Tibial nerve (tissue), 4 donors: ENCODE measurements at regions not wholly inside any gene's neighbourhood (a gene's known extent, or its start where the extent isn't known, plus 50 kb on each side); places are given as distances from the start of the nearest gene placed in this dataset.
A peak's percentile ranks its signal among the peaks of the same experiment; 100 is the strongest.

Experiments
- DNase-seq, 2 donors: peaks; one replicate each; pipeline ENCODE4 v3.0.0-alpha.2; 2019; ENCODE audit warnings: low spot score in 2 of 2
- H3K27ac ChIP-seq, 4 donors: fragments of 200-600 bp; sonication (generic) in 3 of 4; one replicate each; pipeline ENCODE4 v1.5.1; 2017 to 2019; ENCODE audit warnings: mild to moderate bottlenecking in 1 of 4
- H3K27me3 ChIP-seq, 2 donors: fragments of 200-600 bp; sonication (generic) in 1 of 2; one replicate each; pipeline versions ENCODE4 v1.5.1 to v1.6.0; 2017 to 2019
- H3K36me3 ChIP-seq, 3 donors: fragments of 200-600 bp; sonication (generic); one replicate each; pipeline ENCODE4 v1.5.1; 2018 to 2019
- H3K4me1 ChIP-seq, 4 donors: fragments of 200-600 bp; sonication (generic) in 3 of 4; one replicate each; pipeline ENCODE4 v1.5.1; 2017 to 2019
- H3K4me3 ChIP-seq, 4 donors: fragments of 200-600 bp; sonication (generic) in 3 of 4; one replicate each; pipeline ENCODE4 v1.5.1; 2017 to 2019; ENCODE audit warnings: mild to moderate bottlenecking in 1 of 4, moderate library complexity in 1 of 4
- H3K9me3 ChIP-seq, 4 donors: fragments of 200-600 bp; sonication (generic) in 3 of 4; one replicate each; pipeline ENCODE4 v1.5.1; 2017 to 2019
- CTCF ChIP-seq, 5 experiments: fragments of 200-600 bp in 3 of 5; fragments of 450-650 bp in 2 of 5; sonication (generic) in 3 of 5; IDR thresholded peaks; one replicate each; pipeline ENCODE4 v1.5.1; 2016 to 2019; ENCODE audit warnings: antibody characterized with exemption in 5 of 5, mild to moderate bottlenecking in 3 of 5, moderate library complexity in 2 of 5
- EP300 ChIP-seq, 2 donors: sonication (generic); formaldehyde crosslinking; IDR thresholded peaks; one replicate each; pipeline ENCODE4 v1.6.1; 2017; ENCODE audit warnings: antibody characterized with exemption in 2 of 2, mild to moderate bottlenecking in 1 of 2
- POLR2A ChIP-seq, 2 donors: fragments of 450-650 bp; IDR thresholded peaks; one replicate each; pipeline ENCODE4 v1.6.1; 2017; ENCODE audit warnings: antibody characterized with exemption in 2 of 2, mild to moderate bottlenecking in 2 of 2, moderate library complexity in 2 of 2
- WGBS, 2 donors: methylation state at CpG; one replicate each; pipeline ENCODE4 v1.1.5; 2018; 5-methylcytosine and 5-hydroxymethylcytosine counted together

GRCh38 chr2:118539290-118539689, 308.2 kb downstream of the EN1 start:
- H3K4me3 ChIP-seq, result no peak overlapping the region
- DNase-seq, result peak in 1 of 2 donors; percentile 36
- H3K27me3 ChIP-seq, result no peaks in the 10 kb centered on the region
- TF ChIP-seq POLR2A (IDR thresholded peaks at IDR 0.05), result no peak
- TF ChIP-seq CTCF (IDR thresholded peaks at IDR 0.05), result peak in 1 of 5 experiments; percentile 19
- H3K36me3 ChIP-seq, result no peaks in the 10 kb centered on the region
- no peaks in the 10 kb centered on the region for H3K4me1 ChIP-seq
- no peak overlapping the region for H3K27ac ChIP-seq
- 51 to 55% methylated on average over 7 of the region's 7 CpGs for WGBS, 2 donors
- H3K9me3 ChIP-seq, result peaks cover 0 to 5% (median 0%) of the 10 kb centered on the region in 4 donors

GRCh38 chr2:118536306-118536705, 311.1 kb downstream of the EN1 start:
- H3K27ac ChIP-seq, result no peak overlapping the region
- DNase-seq, result no peak
- TF ChIP-seq CTCF (IDR thresholded peaks at IDR 0.05), result no peak
- no peak for TF ChIP-seq POLR2A (IDR thresholded peaks at IDR 0.05)
- no peak for TF ChIP-seq EP300 (IDR thresholded peaks at IDR 0.05)
- 86 to 90% methylated on average over 4 of the region's 4 CpGs for WGBS, 2 donors
- H3K36me3 ChIP-seq, result no peaks in the 10 kb centered on the region
- H3K27me3 ChIP-seq, result no peaks in the 10 kb centered on the region
- H3K4me1 ChIP-seq, result no peaks in the 10 kb centered on the region
- H3K4me3 ChIP-seq, result no peak overlapping the region
- no peaks in the 10 kb centered on the region for H3K9me3 ChIP-seq

DNA sequence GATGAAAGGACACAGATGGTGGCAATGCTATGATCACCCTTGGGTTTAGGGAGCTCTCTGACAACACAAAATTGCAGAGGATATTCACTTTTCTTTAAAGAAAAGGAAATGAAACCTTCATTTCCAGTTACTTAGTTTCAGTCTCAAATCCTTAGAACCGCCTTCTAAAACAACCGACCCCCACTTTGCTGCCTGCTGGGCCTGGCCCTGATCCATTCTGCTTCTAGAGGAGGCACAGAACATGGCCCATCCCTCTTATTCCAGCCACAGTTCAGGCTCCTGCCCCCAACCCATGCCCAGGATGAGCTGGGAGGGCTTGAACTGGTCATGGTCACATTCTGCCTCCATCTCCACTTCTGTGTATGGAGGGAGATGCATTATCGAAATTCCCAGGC, 311.6 kb downstream of the EN1 start:
- WGBS, 2 donors, result 79 to 87% methylated on average over 3 of the region's 3 CpGs
- Histone ChIP-seq H3K4me1 (no peaks in the 10 kb centered on the region), H3K9me3 (no peaks in the 10 kb centered on the region), H3K4me3 (no peak overlapping the region), H3K27me3 (no peaks in the 10 kb centered on the region), H3K36me3 (no peaks in the 10 kb centered on the region), H3K27ac (no peak overlapping the region)
- DNase-seq, result no peak
- TF ChIP-seq EP300 (IDR thresholded peaks at IDR 0.05) (no peak), POLR2A (IDR thresholded peaks at IDR 0.05) (no peak), CTCF (IDR thresholded peaks at IDR 0.05) (no peak)

GRCh38 chr2:118535171-118535817, 312.2 kb downstream of the EN1 start:
- Histone ChIP-seq H3K4me3 (no peak overlapping the region), H3K27me3 (no peaks in the 10 kb centered on the region), H3K4me1 (no peaks in the 10 kb centered on the region), H3K36me3 (no peaks in the 10 kb centered on the region), H3K9me3 (no peaks in the 10 kb centered on the region), H3K27ac (no peak overlapping the region)
- DNase-seq, result no peak
- 78 to 84% methylated on average over 7 of the region's 7 CpGs for WGBS, 2 donors
- no peak for TF ChIP-seq EP300 (IDR thresholded peaks at IDR 0.05)
- no peak for TF ChIP-seq CTCF (IDR thresholded peaks at IDR 0.05)
- no peak for TF ChIP-seq POLR2A (IDR thresholded peaks at IDR 0.05)

DNA sequence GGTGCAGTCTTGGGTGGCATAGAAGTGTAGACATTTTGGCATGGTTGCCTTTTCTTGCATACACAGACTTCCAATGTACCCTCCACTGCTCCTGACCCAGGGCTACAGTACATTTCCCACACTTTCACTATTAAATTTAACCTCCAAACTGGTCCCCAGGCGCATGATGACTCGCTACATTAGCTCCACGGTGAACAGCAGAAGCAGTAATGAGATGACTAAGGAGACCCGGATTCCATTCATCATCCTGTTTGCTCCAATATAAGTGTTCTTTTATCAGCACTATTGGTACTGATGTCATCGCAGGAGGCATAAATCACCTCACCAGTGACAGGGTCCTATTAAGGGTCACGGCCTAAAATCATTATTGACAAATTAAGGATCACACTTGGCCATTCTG, 316.5 kb downstream of the EN1 start:
- H3K27me3 ChIP-seq, result no peaks in the 10 kb centered on the region
- TF ChIP-seq CTCF (IDR thresholded peaks at IDR 0.05), result no peak
- no peak for TF ChIP-seq POLR2A (IDR thresholded peaks at IDR 0.05)
- TF ChIP-seq EP300 (IDR thresholded peaks at IDR 0.05), result no peak
- H3K9me3 ChIP-seq, result no peaks in the 10 kb centered on the region
- no peak for DNase-seq
- H3K36me3 ChIP-seq, result no peaks in the 10 kb centered on the region
- no peak overlapping the region for H3K27ac ChIP-seq
- H3K4me1 ChIP-seq, result peaks cover 0 to 3% (median 0%) of the 10 kb centered on the region in 4 donors
- H3K4me3 ChIP-seq, result no peak overlapping the region
- WGBS, 2 donors, result 39% methylated on average over 6 of the region's 6 CpGs
